ENCODE measurements at regions not wholly inside any gene's neighbourhood (a gene's known extent, or its start where the extent isn't known, plus 50 kb on each side); places are given as distances from the start of the nearest gene placed in this dataset.
"Not testable (repeated sequence)": the region's sequence is repeated elsewhere in the genome, so short reads cannot be mapped to it uniquely, and the experiment has no call there.

DNA sequence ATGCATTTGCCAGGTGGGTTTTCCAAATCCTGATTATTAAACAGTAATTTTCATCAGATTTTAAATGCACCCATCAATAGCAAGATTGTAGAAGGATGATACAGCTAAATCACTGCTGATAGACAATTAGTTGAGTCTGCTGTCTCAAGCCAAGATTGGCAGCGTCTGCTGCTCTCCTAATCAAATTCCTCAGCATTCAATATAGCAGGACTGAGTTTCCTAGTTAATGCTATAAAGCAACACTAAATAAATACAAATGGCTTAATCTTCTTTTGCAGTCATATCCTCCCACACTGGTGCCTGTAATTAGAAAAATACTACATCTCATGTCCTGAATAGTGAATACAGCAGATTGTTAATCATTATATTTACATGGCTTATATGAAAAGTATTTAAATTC lies 1028.8 kb downstream of the ADGRL2 start:
- no peak for DNase-seq

GRCh38 chr1:82823876-82824275 lies 1023.1 kb downstream of the ADGRL2 start:
- no peak for DNase-seq

DNA sequence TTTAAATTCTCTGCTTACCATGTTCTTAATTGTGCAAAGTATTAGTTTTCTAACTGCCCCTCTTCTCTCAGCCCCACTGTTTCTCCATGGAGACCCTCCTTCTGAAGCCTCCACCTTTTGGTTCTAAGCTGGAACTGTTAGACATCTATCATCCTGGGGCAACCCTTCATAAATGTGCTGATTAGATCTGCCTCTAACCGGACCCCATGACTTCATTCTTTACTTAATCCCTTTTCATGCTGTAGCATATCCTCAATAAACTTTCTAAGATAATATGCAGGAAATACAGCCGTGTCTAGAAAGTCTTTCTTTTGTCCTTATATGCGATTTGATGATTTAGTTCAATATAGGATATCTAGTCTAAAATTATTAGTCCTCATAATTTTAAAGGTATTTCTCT lies 1020.1 kb downstream of the ADGRL2 start:
- no peak for DNase-seq

DNA sequence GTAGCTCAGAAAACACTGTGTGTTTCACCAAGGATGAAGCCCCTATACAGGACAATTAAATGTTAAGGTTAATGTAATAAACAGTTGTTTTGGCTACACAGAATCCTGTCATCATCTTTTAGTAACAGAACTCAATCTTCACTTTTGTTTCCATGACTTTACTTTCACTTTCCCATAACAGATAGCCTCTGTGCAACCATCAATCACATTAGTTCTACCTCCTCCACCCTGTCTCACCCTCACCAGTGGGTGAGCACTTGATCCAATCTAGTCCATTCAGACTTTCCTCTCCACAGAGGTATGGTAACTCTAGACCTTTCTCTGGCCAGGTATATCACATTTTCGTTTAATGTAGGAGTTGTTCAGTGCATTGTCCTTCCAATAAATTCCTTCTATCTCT lies 1018.5 kb downstream of the ADGRL2 start:
- no peak for DNase-seq

- DNase-seq = peak; percentile 54
Measured at GRCh38 chr1:82818586-82818985, 1017.9 kb downstream of the ADGRL2 start.

- no peak for DNase-seq
Measured at GRCh38 chr1:82813386-82813785, 1012.7 kb downstream of the ADGRL2 start.

DNA sequence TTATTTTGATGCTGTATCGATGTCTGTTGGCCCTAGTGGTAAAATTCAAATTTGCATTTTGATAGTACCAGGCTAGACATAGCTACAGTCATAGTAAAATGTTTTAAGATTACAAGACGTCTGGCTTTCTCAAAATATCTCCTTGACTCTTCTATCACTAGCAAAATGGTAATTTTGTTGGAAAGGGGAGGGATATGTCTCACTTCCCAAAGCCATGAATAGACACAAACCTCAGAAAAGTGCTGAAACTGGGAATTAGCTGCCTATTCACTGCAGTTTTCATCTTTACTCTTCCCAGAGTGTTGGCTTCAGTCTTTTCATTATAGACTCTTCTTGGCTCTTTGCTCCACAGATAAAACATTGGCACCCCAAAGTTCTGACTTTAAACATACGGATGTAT lies 1009.9 kb downstream of the ADGRL2 start:
- no peak for DNase-seq

DNA sequence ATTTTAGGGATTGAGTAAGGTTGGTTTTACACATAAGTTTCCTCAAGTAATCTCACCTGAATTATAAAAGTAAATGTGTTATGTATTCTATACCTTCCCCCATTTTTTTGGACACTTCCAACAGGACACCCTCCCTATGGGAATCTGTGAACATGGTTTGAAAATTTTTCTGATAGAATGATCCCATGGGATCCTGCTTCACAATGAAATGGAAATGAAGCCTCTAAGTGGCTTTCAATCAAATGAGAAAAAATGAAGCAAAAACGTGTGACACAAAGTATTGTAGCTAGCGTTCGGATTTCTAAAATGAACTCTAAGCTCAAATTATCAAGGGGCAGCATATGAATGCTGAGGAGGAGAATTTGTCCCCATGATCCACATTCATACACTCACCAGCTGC lies 1006.8 kb downstream of the ADGRL2 start:
- DNase-seq = no peak

DNA sequence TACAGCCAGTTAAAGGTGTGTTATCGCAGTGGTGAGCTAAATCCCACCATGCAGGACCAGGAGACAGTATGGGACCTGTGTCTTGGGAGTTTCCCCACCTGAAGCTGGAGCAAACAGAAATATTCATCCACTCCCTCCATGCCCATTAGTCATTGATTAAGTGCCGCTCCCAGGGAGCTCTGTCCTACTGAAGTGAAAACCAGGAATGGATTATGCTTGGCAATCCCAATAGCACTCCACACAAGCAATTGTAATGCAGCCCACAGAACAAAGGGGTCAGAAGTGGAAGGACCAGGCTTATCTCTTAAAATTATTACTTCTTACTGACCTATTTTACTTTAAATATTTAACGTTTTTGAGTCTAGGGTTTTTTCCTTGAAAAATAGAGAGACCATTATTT lies 1005.4 kb downstream of the ADGRL2 start:
- DNase-seq = no peak

DNA sequence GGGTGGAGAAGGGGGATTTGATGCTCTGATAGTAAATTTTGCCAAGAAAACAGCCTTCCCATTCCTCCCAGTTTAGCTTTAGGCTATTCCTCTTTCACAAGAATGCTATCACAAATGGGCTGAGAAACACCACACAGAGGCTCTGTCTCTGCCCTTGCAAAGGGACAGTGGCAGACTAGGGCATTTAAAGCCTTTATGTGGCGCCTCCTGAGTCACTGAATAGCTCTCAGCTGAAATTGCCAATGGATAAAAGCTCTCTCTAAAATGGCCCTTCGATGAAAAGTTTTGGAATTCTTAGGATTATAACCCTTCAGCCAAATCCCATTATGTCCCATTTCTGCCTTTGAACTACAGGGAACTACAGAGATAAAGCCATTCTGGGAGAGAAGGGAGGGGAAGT lies 1000.4 kb downstream of the ADGRL2 start:
- DNase-seq = no peak

GRCh38 chr1:82800721-82801120 lies 1000.0 kb downstream of the ADGRL2 start:
- no peak for DNase-seq

GRCh38 chr1:82799261-82799660 lies 998.5 kb downstream of the ADGRL2 start:
- no peak for DNase-seq

GRCh38 chr1:82795508-82796149 lies 994.9 kb downstream of the ADGRL2 start:
- DNase-seq = no peak

GRCh38 chr1:82792151-82792550 lies 991.4 kb downstream of the ADGRL2 start:
- DNase-seq = no peak

DNA sequence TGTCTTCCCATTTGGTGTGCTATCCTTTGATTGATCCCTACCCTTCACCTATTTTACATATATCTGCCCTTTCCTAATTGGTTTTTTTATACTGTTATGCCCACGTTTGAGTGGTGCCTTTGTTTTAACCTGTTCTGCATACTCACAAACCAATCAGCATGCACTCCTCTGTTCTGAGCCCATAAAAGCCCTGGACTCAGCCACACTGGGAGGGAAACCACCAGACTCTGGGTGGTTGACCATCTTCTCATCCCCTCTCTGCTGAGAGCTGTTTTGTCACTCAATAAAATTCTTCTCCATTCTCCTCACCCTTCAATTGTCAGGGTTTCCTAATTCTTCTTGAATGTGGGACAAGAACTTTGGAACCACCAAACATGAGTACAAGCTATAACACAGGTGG lies 989.8 kb downstream of the ADGRL2 start:
- DNase-seq = no peak

GRCh38 chr1:82788660-82789059 lies 987.9 kb downstream of the ADGRL2 start:
- DNase-seq = no peak

GRCh38 chr1:82788038-82788437 lies 987.3 kb downstream of the ADGRL2 start:
- DNase-seq = no peak

- DNase-seq = no peak
Measured at GRCh38 chr1:82786883-82787282, 986.1 kb downstream of the ADGRL2 start.

DNA sequence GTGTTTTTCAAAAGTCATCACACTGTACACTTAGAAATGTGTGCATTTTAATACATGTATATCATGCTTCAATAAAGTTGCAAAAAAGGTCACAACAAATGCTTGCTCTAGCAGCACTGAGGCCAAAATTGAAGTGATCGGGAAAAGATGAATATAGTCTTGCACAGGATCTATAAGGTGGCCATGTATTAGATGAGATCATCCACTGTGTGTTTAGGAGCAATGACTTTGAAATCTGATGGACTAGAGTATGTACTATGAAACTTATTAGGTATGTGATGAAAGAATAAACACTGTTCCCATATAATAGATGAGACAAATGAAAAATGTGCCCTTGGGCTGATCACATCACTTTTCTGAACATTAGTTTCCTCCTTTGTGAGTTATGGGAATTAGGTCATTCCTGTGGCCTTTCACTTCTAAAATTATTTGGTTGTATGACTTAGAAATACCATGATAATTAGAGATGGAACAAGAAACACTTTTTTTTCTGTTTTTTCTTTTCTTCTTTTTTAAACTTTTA lies 984.6 kb downstream of the ADGRL2 start:
- DNase-seq = no peak

DNA sequence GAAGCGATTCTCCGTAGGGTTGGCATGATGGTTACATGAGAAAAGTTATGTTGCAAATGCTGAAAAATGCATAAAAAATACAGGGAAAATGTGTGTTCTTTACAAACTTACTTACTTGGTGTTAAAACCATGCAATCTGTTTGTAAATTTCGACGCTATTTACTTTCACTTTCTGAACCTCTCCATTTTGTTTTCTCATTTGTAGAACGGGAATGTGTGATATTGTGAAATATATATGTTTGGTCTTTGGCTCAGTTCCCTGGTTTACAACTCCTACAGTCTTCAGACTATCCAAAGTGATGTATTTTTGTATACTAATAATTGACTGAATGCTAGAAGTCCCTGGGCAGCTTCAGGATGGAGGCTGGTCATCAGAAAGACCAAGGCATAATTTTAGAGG lies 982.3 kb downstream of the ADGRL2 start:
- DNase-seq = no peak

GRCh38 chr1:82782599-82782998 lies 981.9 kb downstream of the ADGRL2 start:
- DNase-seq = no peak

DNA sequence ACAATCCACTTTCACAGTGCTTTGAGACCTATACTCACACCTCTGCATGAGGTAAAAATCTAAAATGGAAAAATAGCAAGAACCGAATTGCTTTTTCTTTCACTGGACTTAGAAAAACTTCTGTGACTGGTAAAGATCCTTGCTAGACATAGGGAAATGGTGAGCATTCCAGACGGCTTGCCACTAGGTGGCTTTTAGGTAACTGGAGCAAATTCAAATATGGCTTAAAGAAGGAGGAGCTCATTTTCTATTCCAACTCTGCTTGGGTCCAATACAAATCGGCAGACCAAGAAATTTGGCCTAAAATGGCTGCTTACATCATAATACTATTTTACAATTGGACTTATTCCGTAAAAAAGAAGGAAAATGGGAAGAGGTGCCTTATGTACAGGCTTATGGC lies 977.9 kb downstream of the ADGRL2 start:
- no peak for DNase-seq

- DNase-seq = no peak
Measured at GRCh38 chr1:82777240-82777639, 976.5 kb downstream of the ADGRL2 start.

- not testable (repeated sequence) for DNase-seq
Measured at GRCh38 chr1:82776730-82777129, 976.0 kb downstream of the ADGRL2 start.

Measured in renal pelvis (tissue), 1 donor.